OCI-LY7 (cell line): ENCODE measurements at regions not wholly inside any gene's neighbourhood (a gene's known extent, or its start where the extent isn't known, plus 50 kb on each side); places are given as distances from the start of the nearest gene placed in this dataset.

Source experiments
- BruUV-seq: library from RNA; stranded (reverse); fragments of 400-500 nt; replicated peaks from 2 replicates; lab custom pipeline; 2021; lab: Mats Ljungman, UMichigan
- CTCF ChIA-PET: fragments of 300-600 bp; sonication (Branson Sonifier 250); formaldehyde crosslinking; loops from one replicate; lab custom pipeline; 2022; ENCODE audit warnings: antibody characterized with exemption; ENCODE audit not compliant: unreplicated experiment; lab: Charles Lee
- POLR2A ChIA-PET: fragments of 300-600 bp; sonication (Branson Sonifier 250); formaldehyde crosslinking; loops from one replicate; lab custom pipeline; 2022; ENCODE audit warnings: antibody characterized with exemption; lab: Charles Lee
- DNase-seq: peaks from one replicate; pipeline ENCODE4 v3.0.0-alpha.2; 2015; ENCODE audit warnings: low spot score
- H2AFZ ChIP-seq: fragments of 200-600 bp; sonication (generic), shearing (Covaris generic); 2 replicates; pipeline ENCODE4 v1.6.1; 2014; ENCODE audit warnings: mild to moderate bottlenecking, antibody characterized with exemption, low read length, moderate library complexity
- H3K27ac ChIP-seq: fragments of 200-600 bp; sonication (generic); 2 replicates; pipeline ENCODE4 v1.5.1; 2014; ENCODE audit warnings: mixed run types, low read depth, mild to moderate bottlenecking, moderate library complexity, low read length, inconsistent platforms; ENCODE audit not compliant: poor library complexity, severe bottlenecking
- H3K36me3 ChIP-seq: fragments of 200-600 bp; sonication (generic); 2 replicates; pipeline ENCODE4 v1.6.1; 2014; ENCODE audit warnings: mild to moderate bottlenecking, antibody characterized with exemption, low read length, moderate library complexity, mixed read lengths; ENCODE audit not compliant: insufficient read depth
- H3K4me1 ChIP-seq: fragments of 200-600 bp; sonication (generic); 2 replicates; pipeline ENCODE4 v1.5.1; 2014; ENCODE audit warnings: mild to moderate bottlenecking, low read length; ENCODE audit not compliant: insufficient read depth, poor library complexity, severe bottlenecking
- H3K4me2 ChIP-seq: fragments of 200-600 bp; sonication (generic); 2 replicates; pipeline ENCODE4 v1.6.1; 2014; ENCODE audit warnings: mild to moderate bottlenecking, low read length
- H3K4me3 ChIP-seq: fragments of 200-600 bp; sonication (generic); 2 replicates; pipeline ENCODE4 v1.5.1; 2014; ENCODE audit warnings: mild to moderate bottlenecking, low read depth, low read length; ENCODE audit not compliant: poor library complexity, severe bottlenecking
- H3K79me2 ChIP-seq: fragments of 200-600 bp; sonication (generic); 2 replicates; pipeline ENCODE4 v1.6.1; 2016; ENCODE audit warnings: low read depth, mild to moderate bottlenecking, low read length, moderate library complexity, mixed read lengths; ENCODE audit not compliant: insufficient read depth
- H3K9me2 ChIP-seq: fragments of 200-600 bp; sonication (generic); 2 replicates; pipeline ENCODE4 v1.6.1; 2016; ENCODE audit warnings: mild to moderate bottlenecking, low read length, mixed read lengths; ENCODE audit not compliant: insufficient read depth
- H3K9me3 ChIP-seq: fragments of 200-600 bp; sonication (generic); 2 replicates; pipeline ENCODE4 v1.6.1; 2014; ENCODE audit warnings: mild to moderate bottlenecking, mixed run types, low read length, mixed read lengths
- H4K20me1 ChIP-seq: fragments of 200-600 bp; sonication (generic); 2 replicates; pipeline ENCODE4 v1.6.1; 2014; ENCODE audit warnings: mild to moderate bottlenecking, antibody characterized with exemption, low read length, moderate library complexity, mixed read lengths; ENCODE audit not compliant: insufficient read depth
- CTCF ChIP-seq: fragments of 200-600 bp; sonication (generic); conservative IDR thresholded peaks from 2 replicates; pipeline ENCODE4 v1.5.1; 2014; ENCODE audit warnings: mild to moderate bottlenecking, antibody characterized with exemption, low read length, moderate library complexity, mixed read lengths
- EZH2phosphoT487 ChIP-seq: fragments of 200-600 bp; sonication (generic); IDR thresholded peaks from 2 replicates; pipeline ENCODE4 v1.6.1; 2018; ENCODE audit warnings: low read depth, borderline replicate concordance, mild to moderate bottlenecking, mixed run types, antibody characterized with exemption, low read length, moderate library complexity, mixed read lengths
- intact Hi-C: fragments of 100-400 bp; cut with micrococcal nuclease; formaldehyde crosslinking; loops from one replicate; pipeline ENCODE4 v1.10.0; 2022; ENCODE audit not compliant: unreplicated experiment

- DNase-seq = no peak
- Histone ChIP-seq H3K9me2 (no peaks in the 10 kb centered on the region), H3K4me3 (no peak overlapping the region), H3K36me3 (no peaks in the 10 kb centered on the region), H3K4me2 (no peak overlapping the region), H3K27ac (no peak overlapping the region), H4K20me1 (no peaks in the 10 kb centered on the region), H2AFZ (no peak overlapping the region), H3K9me3 (no peaks in the 10 kb centered on the region), H3K4me1 (no peaks in the 10 kb centered on the region), H3K79me2 (no peaks in the 10 kb centered on the region)
- intact Hi-C loops = no loop called here
- ChIA-PET CTCF (no interaction called here), POLR2A (interaction anchor here (0.6 kb wide), 1 partner anchor 72 kb away, joined by 5 read pairs; no protein-coding TSS in a partner anchor)
- no TSS peak for BruUV-seq
- TF ChIP-seq EZH2phosphoT487 = no peak
- no peak for TF ChIP-seq CTCF
Measured at GRCh38 chr12:77608271-77608824, 222.3 kb upstream of the NAV3 start.

GRCh38 chr12:77606348-77606747, 224.3 kb upstream of the NAV3 start:
- no peaks in the 10 kb centered on the region for H3K79me2 ChIP-seq
- DNase-seq = no peak
- no peaks in the 10 kb centered on the region for H3K9me2 ChIP-seq
- H3K4me1 ChIP-seq = no peaks in the 10 kb centered on the region
- intact Hi-C loops = no loop called here
- H2AFZ ChIP-seq = no peak overlapping the region
- no peaks in the 10 kb centered on the region for H4K20me1 ChIP-seq
- TF ChIP-seq EZH2phosphoT487 = no peak
- no peak for TF ChIP-seq CTCF
- ChIA-PET POLR2A (no interaction called here), CTCF (no interaction called here)
- BruUV-seq = no TSS peak
- H3K4me3 ChIP-seq = no peak overlapping the region
- no peak overlapping the region for H3K27ac ChIP-seq
- no peaks in the 10 kb centered on the region for H3K9me3 ChIP-seq
- H3K36me3 ChIP-seq = no peaks in the 10 kb centered on the region
- H3K4me2 ChIP-seq = no peak overlapping the region

- CTCF ChIA-PET = no interaction called here
- intact Hi-C loops = no loop called here
Measured at GRCh38 chr12:77603946-77604345, 226.7 kb upstream of the NAV3 start.

More at GRCh38 chr12:77603946-77604345, 226.7 kb upstream of the NAV3 start:
- H3K9me2 ChIP-seq = no peaks in the 10 kb centered on the region
- H3K4me2 ChIP-seq = no peak overlapping the region
- POLR2A ChIA-PET = interaction anchor here (0.7 kb wide), 1 partner anchor 66 kb away, joined by 3 read pairs; no protein-coding TSS in a partner anchor
- BruUV-seq = no TSS peak
- no peaks in the 10 kb centered on the region for H3K79me2 ChIP-seq
- no peak for TF ChIP-seq CTCF
- TF ChIP-seq EZH2phosphoT487 = no peak
- no peak for DNase-seq
- H3K4me1 ChIP-seq = no peaks in the 10 kb centered on the region
- no peaks in the 10 kb centered on the region for H3K9me3 ChIP-seq
- no peak overlapping the region for H3K4me3 ChIP-seq
- H2AFZ ChIP-seq = no peak overlapping the region
- no peak overlapping the region for H3K27ac ChIP-seq
- H3K36me3 ChIP-seq = no peaks in the 10 kb centered on the region
- no peaks in the 10 kb centered on the region for H4K20me1 ChIP-seq
